GM18507 (cell line): ENCODE measurements at regions not wholly inside any gene's neighbourhood (a gene's known extent, or its start where the extent isn't known, plus 50 kb on each side); places are given as distances from the start of the nearest gene placed in this dataset.

Source experiments
- DNase-seq: peaks from one replicate; pipeline ENCODE4 v3.0.0; 2011; ENCODE audit warnings: low read depth; ENCODE audit not compliant: insufficient read length; ENCODE audit errors: extremely low spot score
- FAIRE-seq: peaks from 2 replicates; lab custom pipeline; 2011; peaks lifted over from hg19 to GRCh38; lab: Jason Lieb, UNC

DNA sequence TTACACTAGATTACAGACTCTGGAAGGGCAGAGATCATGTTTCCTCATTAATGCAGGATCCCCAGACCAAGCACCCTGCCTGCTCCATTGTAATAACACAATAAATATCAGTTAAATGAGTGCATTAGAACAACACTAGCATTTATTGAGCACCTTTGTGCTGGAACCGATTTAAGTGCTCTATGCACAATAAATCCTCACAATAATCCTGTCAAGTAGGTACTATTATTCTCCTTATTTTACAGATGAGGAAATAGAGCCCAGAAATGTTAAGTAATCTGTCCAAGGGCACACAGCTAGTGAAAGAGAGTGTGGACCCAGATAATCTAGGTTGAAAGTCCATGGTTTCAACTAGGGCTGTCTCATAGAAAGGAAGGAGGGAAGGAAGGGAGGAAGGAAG lies 69.8 kb downstream of the MAP1LC3B2 start:
- no peak for FAIRE-seq
- DNase-seq: no peak

DNA sequence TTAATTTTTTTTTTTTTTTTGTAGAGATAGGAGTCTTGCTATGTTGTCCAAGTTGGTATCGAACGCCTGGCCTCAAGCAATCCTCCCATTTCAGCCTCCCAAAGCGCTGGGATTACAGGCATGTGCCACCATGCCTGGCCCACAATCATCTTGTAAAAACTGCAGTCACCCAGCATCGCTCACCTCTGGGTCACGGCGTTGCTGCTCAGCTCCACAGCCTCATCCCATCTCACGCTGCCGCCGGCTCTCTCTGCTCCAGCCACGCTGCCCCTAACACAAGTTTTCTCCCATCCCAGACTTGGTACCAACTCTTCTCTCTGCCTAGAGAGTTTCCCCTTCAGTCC lies 69.2 kb downstream of the MAP1LC3B2 start:
- FAIRE-seq (no peak), DNase-seq (no peak)
